Neural crest cell (in vitro differentiated cells): ENCODE measurements at regions not wholly inside any gene's neighbourhood (a gene's known extent, or its start where the extent isn't known, plus 50 kb on each side); places are given as distances from the start of the nearest gene placed in this dataset.

Experiments used
- DNase-seq: peaks from one replicate; pipeline ENCODE4 v3.0.0; 2021; ENCODE audit warnings: low read depth, mixed read lengths, low spot score
- H3K27ac Mint-ChIP-seq: one replicate; pipeline ENCODE4 v1.8.0; 2021; ENCODE audit warnings: mild to moderate bottlenecking, mixed read lengths; ENCODE audit not compliant: unreplicated experiment
- H3K27me3 Mint-ChIP-seq: 2 replicates; pipeline ENCODE4 v1.8.0; 2021; ENCODE audit warnings: low read depth, mild to moderate bottlenecking, mixed read lengths
- H3K36me3 Mint-ChIP-seq: 2 replicates; pipeline ENCODE4 v1.8.0; 2021; ENCODE audit warnings: low read depth, mild to moderate bottlenecking, mixed read lengths
- H3K4me1 Mint-ChIP-seq: 2 replicates; pipeline ENCODE4 v1.8.0; 2021; ENCODE audit warnings: mixed read lengths
- H3K4me3 Mint-ChIP-seq: one replicate; pipeline ENCODE4 v1.8.0; 2021; ENCODE audit warnings: mild to moderate bottlenecking, mixed read lengths
- H3K9me3 Mint-ChIP-seq: 2 replicates; pipeline ENCODE4 v1.8.0; 2021; ENCODE audit warnings: mixed read lengths
- CTCF ChIP-seq: fragments of 200-600 bp; sonication (generic); conservative IDR thresholded peaks from 2 replicates; pipeline ENCODE4 v1.5.0; 2021; ENCODE audit warnings: antibody characterized with exemption, mild to moderate bottlenecking

GRCh38 chr14:89592961-89593360, 175.9 kb upstream of the FOXN3 start:
- no peaks in the 10 kb centered on the region for H3K27me3 Mint-ChIP-seq
- no peak overlapping the region for H3K27ac Mint-ChIP-seq
- DNase-seq, result no peak
- no peak overlapping the region for H3K4me3 Mint-ChIP-seq
- H3K4me1 Mint-ChIP-seq, result no peaks in the 10 kb centered on the region
- peaks cover 19% of the 10 kb centered on the region for H3K9me3 Mint-ChIP-seq
- no peak for TF ChIP-seq CTCF
- H3K36me3 Mint-ChIP-seq, result peaks cover 29% of the 10 kb centered on the region

GRCh38 chr14:89589400-89590118, 172.5 kb upstream of the FOXN3 start:
- Mint-ChIP-seq H3K36me3 (peaks cover 20% of the 10 kb centered on the region), H3K27ac (no peak overlapping the region), H3K4me3 (no peak overlapping the region), H3K4me1 (no peaks in the 10 kb centered on the region), H3K9me3 (peaks cover 15% of the 10 kb centered on the region), H3K27me3 (no peaks in the 10 kb centered on the region)
- no peak for TF ChIP-seq CTCF
- DNase-seq, result no peak

GRCh38 chr14:89588840-89589296, 171.8 kb upstream of the FOXN3 start:
- no peak overlapping the region for H3K4me3 Mint-ChIP-seq
- TF ChIP-seq CTCF, result no peak
- DNase-seq, result no peak
- no peaks in the 10 kb centered on the region for H3K4me1 Mint-ChIP-seq
- no peaks in the 10 kb centered on the region for H3K27me3 Mint-ChIP-seq
- peaks cover 17% of the 10 kb centered on the region for H3K36me3 Mint-ChIP-seq
- H3K27ac Mint-ChIP-seq, result no peak overlapping the region
- peaks cover 15% of the 10 kb centered on the region for H3K9me3 Mint-ChIP-seq

- peaks cover 17% of the 10 kb centered on the region for H3K36me3 Mint-ChIP-seq
- no peak for DNase-seq
- no peak for TF ChIP-seq CTCF
- no peaks in the 10 kb centered on the region for H3K27me3 Mint-ChIP-seq
- peaks cover 15% of the 10 kb centered on the region for H3K9me3 Mint-ChIP-seq
- no peak overlapping the region for H3K27ac Mint-ChIP-seq
- H3K4me1 Mint-ChIP-seq, result no peaks in the 10 kb centered on the region
- no peak overlapping the region for H3K4me3 Mint-ChIP-seq
Measured at GRCh38 chr14:89588016-89588415, 171.0 kb upstream of the FOXN3 start.

- Mint-ChIP-seq H3K4me3 (no peak overlapping the region), H3K27me3 (no peaks in the 10 kb centered on the region), H3K27ac (no peak overlapping the region), H3K4me1 (no peaks in the 10 kb centered on the region), H3K9me3 (peaks cover 10% of the 10 kb centered on the region), H3K36me3 (peaks cover 13% of the 10 kb centered on the region)
- TF ChIP-seq CTCF, result no peak
- no peak for DNase-seq
Measured at GRCh38 chr14:89587136-89587420, 170.0 kb upstream of the FOXN3 start.
